ENCODE measurements at regions not wholly inside any gene's neighbourhood (a gene's known extent, or its start where the extent isn't known, plus 50 kb on each side); places are given as distances from the start of the nearest gene placed in this dataset.
A peak's percentile ranks its signal among the peaks of the same experiment; 100 is the strongest.

DNA sequence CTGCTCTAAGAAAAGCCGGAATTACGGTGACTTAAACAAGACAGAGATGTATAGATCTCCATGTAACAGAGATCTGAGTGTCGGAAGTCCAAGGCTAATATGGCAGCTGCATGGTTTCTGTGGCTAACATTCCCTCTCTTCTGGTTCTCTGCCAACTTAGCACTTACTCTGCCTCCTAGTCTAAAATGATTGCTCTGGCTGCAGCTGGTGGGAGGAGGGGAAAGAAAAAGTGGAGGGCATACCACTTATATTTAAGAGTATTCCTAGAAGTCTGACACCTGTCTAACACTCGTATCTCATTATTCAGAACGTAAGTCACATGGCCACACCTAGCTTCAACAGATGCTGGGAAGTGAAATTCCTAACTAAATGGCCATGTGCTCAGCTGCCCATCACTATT is 551.5 kb upstream of the TLE4 start:
- TF ChIP-seq, protein P1, sequence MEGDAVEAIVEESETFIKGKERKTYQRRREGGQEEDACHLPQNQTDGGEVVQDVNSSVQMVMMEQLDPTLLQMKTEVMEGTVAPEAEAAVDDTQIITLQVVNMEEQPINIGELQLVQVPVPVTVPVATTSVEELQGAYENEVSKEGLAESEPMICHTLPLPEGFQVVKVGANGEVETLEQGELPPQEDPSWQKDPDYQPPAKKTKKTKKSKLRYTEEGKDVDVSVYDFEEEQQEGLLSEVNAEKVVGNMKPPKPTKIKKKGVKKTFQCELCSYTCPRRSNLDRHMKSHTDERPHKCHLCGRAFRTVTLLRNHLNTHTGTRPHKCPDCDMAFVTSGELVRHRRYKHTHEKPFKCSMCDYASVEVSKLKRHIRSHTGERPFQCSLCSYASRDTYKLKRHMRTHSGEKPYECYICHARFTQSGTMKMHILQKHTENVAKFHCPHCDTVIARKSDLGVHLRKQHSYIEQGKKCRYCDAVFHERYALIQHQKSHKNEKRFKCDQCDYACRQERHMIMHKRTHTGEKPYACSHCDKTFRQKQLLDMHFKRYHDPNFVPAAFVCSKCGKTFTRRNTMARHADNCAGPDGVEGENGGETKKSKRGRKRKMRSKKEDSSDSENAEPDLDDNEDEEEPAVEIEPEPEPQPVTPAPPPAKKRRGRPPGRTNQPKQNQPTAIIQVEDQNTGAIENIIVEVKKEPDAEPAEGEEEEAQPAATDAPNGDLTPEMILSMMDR (IDR thresholded peaks at IDR 0.05; ENCODE audit: low read depth, low read length, missing control alignments): no peak
- no peak overlapping the region for H3K4me3 ChIP-seq (ENCODE audit: low read depth, low read length)
- no peak for DNase-seq (ENCODE audit: low read depth)

DNA sequence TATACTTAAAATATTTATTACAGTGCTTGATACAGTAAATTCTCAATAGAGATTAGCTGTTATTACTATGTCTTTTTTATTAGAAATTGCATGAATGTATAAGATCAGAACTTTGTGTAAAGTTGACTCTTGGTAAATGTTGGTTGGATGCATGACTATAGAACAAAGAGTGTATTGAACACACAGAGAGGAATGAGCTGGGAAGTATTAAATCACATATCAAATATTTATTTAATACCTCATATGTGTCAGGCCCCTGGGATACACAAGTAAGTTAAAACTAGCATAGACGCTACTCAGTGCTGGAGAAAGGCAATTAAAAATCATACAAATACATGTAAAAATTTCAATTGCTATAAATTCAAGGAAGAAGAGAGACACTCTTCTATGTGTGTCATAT is 550.7 kb upstream of the TLE4 start:
- no peak for DNase-seq (ENCODE audit: low read depth)
- H3K4me3 ChIP-seq (ENCODE audit: low read depth, low read length): no peak overlapping the region
- TF ChIP-seq, protein P1 (IDR thresholded peaks at IDR 0.05; ENCODE audit: low read depth, low read length, missing control alignments): no peak

DNA sequence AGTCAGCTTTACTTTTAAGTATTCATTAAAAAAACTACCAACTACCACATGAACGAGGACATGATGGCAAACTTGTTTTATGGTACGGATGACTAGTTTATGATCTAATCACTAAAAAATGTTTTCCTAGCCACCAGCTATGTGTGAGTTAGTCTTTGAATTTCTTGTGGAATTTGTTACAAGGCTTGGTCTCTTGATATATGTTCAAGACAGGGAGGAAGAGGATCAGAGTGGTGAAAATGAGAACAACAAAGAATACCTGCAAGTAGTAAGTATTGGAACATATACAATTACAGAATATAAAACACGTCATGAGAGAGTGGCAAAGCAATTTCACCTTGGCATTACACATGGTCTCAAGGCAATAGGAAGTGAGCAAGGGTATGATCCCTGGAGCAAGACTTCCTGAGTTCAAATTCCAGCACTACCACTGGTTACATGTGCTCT is 548.6 kb upstream of the TLE4 start:
- TF ChIP-seq, protein P1 (IDR thresholded peaks at IDR 0.05; ENCODE audit: low read depth, low read length, missing control alignments): no peak
- no peak for DNase-seq (ENCODE audit: low read depth)
- H3K4me3 ChIP-seq (ENCODE audit: low read depth, low read length): no peak overlapping the region

DNA sequence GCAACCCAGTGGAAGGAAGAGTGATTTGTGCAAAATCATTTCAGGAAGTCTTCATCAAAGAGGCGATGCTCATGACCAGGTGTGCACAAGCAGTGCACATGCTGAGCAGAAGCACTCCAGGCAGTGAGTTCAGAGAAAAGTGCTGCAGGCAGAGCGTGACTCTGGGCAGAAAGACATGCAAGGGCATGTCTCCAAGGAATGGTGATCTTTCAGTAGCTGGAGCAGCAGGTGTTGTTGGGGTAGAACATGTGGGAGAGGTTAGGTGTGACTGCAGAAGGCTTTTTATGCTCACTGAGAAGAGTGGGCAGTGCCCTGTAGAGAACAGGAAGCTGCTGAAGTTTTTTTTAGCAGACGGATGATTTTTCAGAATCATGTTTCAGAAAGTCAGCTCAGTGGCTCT is 545.4 kb upstream of the TLE4 start:
- TF ChIP-seq, protein P1 (IDR thresholded peaks at IDR 0.05; ENCODE audit: low read depth, low read length, missing control alignments): no peak
- DNase-seq (ENCODE audit: low read depth): peak; percentile 36
- no peak overlapping the region for H3K4me3 ChIP-seq (ENCODE audit: low read depth, low read length)

DNA sequence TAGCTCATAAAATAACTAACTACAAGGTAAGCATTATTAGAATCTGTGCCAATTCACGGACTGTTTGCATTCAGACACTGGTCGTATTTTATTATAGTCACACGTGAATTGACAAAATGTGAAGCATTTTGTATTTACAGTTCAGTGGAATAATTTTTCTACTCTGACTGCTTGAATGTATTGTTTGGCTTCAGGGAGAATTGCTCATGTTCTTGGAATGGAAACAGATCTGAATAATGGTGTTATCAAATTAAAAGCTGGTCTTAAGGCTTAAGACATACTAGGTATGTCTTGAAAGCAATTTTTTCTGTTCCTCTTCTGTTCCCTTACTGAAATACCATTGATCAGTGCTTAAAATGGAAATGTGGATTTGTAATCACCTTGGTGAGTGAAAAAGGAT is 543.7 kb upstream of the TLE4 start:
- TF ChIP-seq, protein P1 (IDR thresholded peaks at IDR 0.05; ENCODE audit: low read depth, low read length, missing control alignments): no peak
- DNase-seq (ENCODE audit: low read depth): no peak
- no peak overlapping the region for H3K4me3 ChIP-seq (ENCODE audit: low read depth, low read length)

DNA sequence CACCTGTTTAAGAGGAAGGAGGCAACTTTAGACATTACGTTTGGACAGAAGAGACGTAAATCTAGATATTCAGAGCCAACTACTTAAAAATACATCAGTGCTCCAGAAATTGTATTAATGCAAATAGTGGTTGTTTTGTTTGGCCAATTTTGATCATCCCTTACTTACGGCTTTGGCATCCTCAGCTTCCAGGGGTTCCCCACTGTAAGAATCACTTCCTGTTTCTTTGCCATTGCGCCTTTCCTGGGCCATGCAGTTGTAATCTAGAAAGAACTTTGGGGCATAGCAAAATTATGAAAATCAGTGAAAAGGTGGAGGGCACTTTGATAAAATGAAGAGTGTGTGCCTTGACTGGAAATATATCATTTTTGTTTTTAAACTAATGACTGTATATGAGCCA is 537.2 kb upstream of the TLE4 start:
- no peak overlapping the region for H3K4me3 ChIP-seq (ENCODE audit: low read depth, low read length)
- DNase-seq (ENCODE audit: low read depth): no peak
- TF ChIP-seq, protein P1 (IDR thresholded peaks at IDR 0.05; ENCODE audit: low read depth, low read length, missing control alignments): no peak

DNA sequence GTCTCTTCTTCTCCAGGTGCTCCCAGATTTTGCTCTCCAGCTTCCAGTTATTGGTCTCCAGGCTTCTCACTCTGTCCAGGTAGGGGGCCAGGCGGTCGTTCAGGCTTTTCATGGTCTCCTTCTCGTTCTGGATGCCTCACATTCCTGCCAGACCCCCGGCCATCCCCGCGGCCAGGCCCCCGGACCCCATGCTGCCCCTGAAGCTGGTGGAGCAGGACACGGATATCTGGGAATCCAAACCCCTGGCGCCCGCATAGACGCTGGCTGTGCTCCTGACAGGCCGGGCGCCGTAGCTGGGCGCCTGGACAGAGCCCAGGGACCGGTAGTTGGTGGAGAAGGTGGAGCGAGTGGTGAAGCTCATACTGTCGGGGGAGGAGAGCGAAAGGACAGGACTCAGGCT is 534.4 kb upstream of the TLE4 start:
- TF ChIP-seq, protein P1 (IDR thresholded peaks at IDR 0.05; ENCODE audit: low read depth, low read length, missing control alignments): no peak
- no peak for DNase-seq (ENCODE audit: low read depth)
- no peak overlapping the region for H3K4me3 ChIP-seq (ENCODE audit: low read depth, low read length)
